ENCODE measurements at regions not wholly inside any gene's neighbourhood (a gene's known extent, or its start where the extent isn't known, plus 50 kb on each side); places are given as distances from the start of the nearest gene placed in this dataset.
"Not testable (repeated sequence)": the region's sequence is repeated elsewhere in the genome, so short reads cannot be mapped to it uniquely, and the experiment has no call there.

DNA sequence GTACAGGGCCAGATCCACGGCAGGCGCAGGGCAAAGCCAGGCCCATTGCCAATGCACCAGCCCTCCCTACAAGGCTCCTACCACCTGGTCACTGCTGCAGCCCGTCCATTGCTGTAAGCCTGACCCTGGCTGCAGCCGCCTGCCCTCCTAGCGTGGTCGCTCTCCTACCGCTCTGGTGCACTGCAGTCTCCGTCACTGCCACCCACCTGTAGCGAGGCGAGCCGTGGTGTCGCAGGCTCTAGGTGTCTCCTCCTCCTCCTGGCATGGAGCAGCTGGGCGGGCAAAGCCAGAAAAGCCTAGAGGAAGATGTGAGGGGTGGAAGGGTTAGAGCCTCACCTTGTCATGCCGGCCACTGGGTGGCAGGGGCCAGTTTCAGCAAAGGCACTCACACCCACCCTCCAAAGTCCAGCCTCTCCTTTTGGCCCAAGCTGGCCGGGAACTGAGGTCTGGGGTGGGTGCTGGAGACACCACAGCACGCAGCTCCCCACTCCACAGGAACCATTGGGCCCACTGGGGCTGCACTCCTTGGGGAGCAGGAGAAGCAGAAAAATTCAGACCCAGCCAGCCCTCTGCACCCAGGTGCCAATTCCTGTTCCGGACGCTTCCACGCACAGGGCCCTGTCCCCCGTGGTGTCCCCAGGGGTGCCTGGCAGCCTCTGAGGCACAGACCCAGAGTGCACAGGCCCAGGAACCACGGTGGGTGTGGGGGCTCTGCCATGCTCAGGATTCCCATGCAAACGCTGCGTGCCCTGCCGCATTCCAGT lies 285.3 kb upstream of the POTEB2 start:
- TF ChIP-seq, protein P1, sequence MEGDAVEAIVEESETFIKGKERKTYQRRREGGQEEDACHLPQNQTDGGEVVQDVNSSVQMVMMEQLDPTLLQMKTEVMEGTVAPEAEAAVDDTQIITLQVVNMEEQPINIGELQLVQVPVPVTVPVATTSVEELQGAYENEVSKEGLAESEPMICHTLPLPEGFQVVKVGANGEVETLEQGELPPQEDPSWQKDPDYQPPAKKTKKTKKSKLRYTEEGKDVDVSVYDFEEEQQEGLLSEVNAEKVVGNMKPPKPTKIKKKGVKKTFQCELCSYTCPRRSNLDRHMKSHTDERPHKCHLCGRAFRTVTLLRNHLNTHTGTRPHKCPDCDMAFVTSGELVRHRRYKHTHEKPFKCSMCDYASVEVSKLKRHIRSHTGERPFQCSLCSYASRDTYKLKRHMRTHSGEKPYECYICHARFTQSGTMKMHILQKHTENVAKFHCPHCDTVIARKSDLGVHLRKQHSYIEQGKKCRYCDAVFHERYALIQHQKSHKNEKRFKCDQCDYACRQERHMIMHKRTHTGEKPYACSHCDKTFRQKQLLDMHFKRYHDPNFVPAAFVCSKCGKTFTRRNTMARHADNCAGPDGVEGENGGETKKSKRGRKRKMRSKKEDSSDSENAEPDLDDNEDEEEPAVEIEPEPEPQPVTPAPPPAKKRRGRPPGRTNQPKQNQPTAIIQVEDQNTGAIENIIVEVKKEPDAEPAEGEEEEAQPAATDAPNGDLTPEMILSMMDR (IDR thresholded peaks at IDR 0.05) = not testable (repeated sequence)
- not testable (repeated sequence) for TF ChIP-seq POLR2A (IDR thresholded peaks at IDR 0.05)
